Body of pancreas (tissue), 4 donors: ENCODE measurements at regions not wholly inside any gene's neighbourhood (a gene's known extent, or its start where the extent isn't known, plus 50 kb on each side); places are given as distances from the start of the nearest gene placed in this dataset.

Source experiments
- CTCF ChIP-seq, 7 experiments: fragments of 450-650 bp in 4 of 7; fragments of 200-600 bp in 3 of 7; sonication (generic) in 3 of 7; IDR thresholded peaks; one replicate each; pipeline ENCODE4 v1.5.1; 2016 to 2019; ENCODE audit warnings: antibody characterized with exemption in 7 of 7
- POLR2A ChIP-seq, 3 donors: fragments of 450-650 bp; IDR thresholded peaks; one replicate each; pipeline ENCODE4 v1.6.1; 2016; ENCODE audit warnings: antibody characterized with exemption in 3 of 3, mild to moderate bottlenecking in 2 of 3

- TF ChIP-seq CTCF (IDR thresholded peaks at IDR 0.05) (no peak), POLR2A (IDR thresholded peaks at IDR 0.05) (no peak)
These were observed 74.1 kb upstream of the GHR start for GRCh38 chr5:42349163-42349562.
